Hepatocyte (in vitro differentiated cells): ENCODE measurements at regions not wholly inside any gene's neighbourhood (a gene's known extent, or its start where the extent isn't known, plus 50 kb on each side); places are given as distances from the start of the nearest gene placed in this dataset.

Experiments
- DNase-seq: peaks from one replicate; pipeline ENCODE4 v3.0.0-alpha.2; 2016; ENCODE audit warnings: low spot score
- H2AFZ ChIP-seq: fragments of 200-600 bp; sonication (generic); 2 replicates; pipeline ENCODE4 v1.6.0; 2016; ENCODE audit warnings: antibody characterized with exemption, mild to moderate bottlenecking
- H3K27ac ChIP-seq: fragments of 200-600 bp; sonication (generic); 2 replicates; pipeline ENCODE4 v1.5.1; 2016; ENCODE audit warnings: mild to moderate bottlenecking
- H3K27me3 ChIP-seq: fragments of 200-600 bp; sonication (generic); 2 replicates; pipeline ENCODE4 v1.6.1; 2016
- H3K36me3 ChIP-seq: fragments of 200-600 bp; sonication (generic); replicated peaks from 2 replicates; pipeline ENCODE4 v1.5.1; 2016; ENCODE audit warnings: low read depth; ENCODE audit not compliant: insufficient read depth
- H3K4me1 ChIP-seq: fragments of 200-600 bp; sonication (generic); 2 replicates; pipeline ENCODE4 v1.5.1; 2016; ENCODE audit warnings: mild to moderate bottlenecking, moderate library complexity; ENCODE audit not compliant: insufficient read depth
- H3K4me2 ChIP-seq: fragments of 200-600 bp; sonication (generic); 2 replicates; pipeline ENCODE4 v1.6.0; 2016
- H3K4me3 ChIP-seq: fragments of 200-600 bp; sonication (generic); 2 replicates; pipeline ENCODE4 v1.5.1; 2016; ENCODE audit warnings: mild to moderate bottlenecking
- H3K79me2 ChIP-seq: fragments of 200-600 bp; sonication (generic); 2 replicates; pipeline ENCODE4 v1.6.0; 2017; ENCODE audit warnings: mild to moderate bottlenecking
- H3K9me2 ChIP-seq: fragments of 200-600 bp; sonication (generic); replicated peaks from 2 replicates; pipeline ENCODE4 v1.6.0; 2017; ENCODE audit warnings: mild to moderate bottlenecking; ENCODE audit not compliant: insufficient read depth
- H3K9me3 ChIP-seq: fragments of 200-600 bp; sonication (generic); 2 replicates; pipeline ENCODE4 v1.5.1; 2016; ENCODE audit warnings: low read depth, mild to moderate bottlenecking
- H4K20me1 ChIP-seq: fragments of 200-600 bp; sonication (generic); 2 replicates; pipeline ENCODE4 v1.6.0; 2016; ENCODE audit warnings: mild to moderate bottlenecking; ENCODE audit not compliant: insufficient read depth, poor library complexity, severe bottlenecking
- EZH2 ChIP-seq: fragments of 200-600 bp; sonication (generic); IDR thresholded peaks from 2 replicates; pipeline ENCODE4 v1.6.1; 2016; ENCODE audit warnings: antibody characterized with exemption, mild to moderate bottlenecking, borderline replicate concordance
- EZH2phosphoT487 ChIP-seq: fragments of 200-600 bp; sonication (generic); IDR thresholded peaks from one replicate; pipeline ENCODE4 v1.6.1; 2018; ENCODE audit warnings: antibody characterized with exemption, mild to moderate bottlenecking, low read depth, moderate library complexity; ENCODE audit not compliant: unreplicated experiment, severe bottlenecking
- WGBS: methylation state at CpG from one replicate; pipeline ENCODE4 v1.1.6; 2016; ENCODE audit warnings: low lambda C conversion rate; ENCODE audit errors: missing lambda C conversion rate; 5-methylcytosine and 5-hydroxymethylcytosine counted together
- TF ChIP-seq, protein P1 (sequence below): fragments of 200-600 bp; sonication (generic); IDR thresholded peaks from 2 replicates; pipeline ENCODE4 v1.5.1; 2016; ENCODE audit warnings: antibody characterized with exemption, mild to moderate bottlenecking; ENCODE audit not compliant: poor library complexity

DNA sequence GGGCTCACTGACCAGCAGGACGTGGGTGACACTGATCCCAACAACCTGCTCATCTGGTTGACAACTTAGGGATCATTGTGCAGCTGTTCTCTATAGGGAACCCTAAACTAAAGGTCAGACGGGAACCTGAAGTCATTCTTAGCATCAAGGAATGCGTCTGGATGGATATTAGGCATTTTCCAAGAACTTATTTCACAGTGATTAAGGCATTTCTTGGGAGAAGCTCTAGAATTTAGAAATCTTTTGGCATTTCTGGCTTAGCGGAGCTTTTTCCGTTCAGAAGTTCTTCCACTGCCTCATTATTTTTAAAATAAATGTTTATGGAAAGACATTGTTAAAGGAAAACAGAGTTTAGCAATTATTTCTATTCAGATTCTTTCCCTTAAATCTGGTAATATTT is 303.3 kb upstream of the IGFBP3 start:
- no peak overlapping the region for H3K27ac ChIP-seq
- no peaks in the 10 kb centered on the region for H3K79me2 ChIP-seq
- H3K9me2 ChIP-seq, result no peaks in the 10 kb centered on the region
- DNase-seq, result no peak
- no peak overlapping the region for H2AFZ ChIP-seq
- no peaks in the 10 kb centered on the region for H3K9me3 ChIP-seq
- no peaks in the 10 kb centered on the region for H3K27me3 ChIP-seq
- H3K4me2 ChIP-seq, result no peak overlapping the region
- 71% methylated on average over 5 of the region's 5 CpGs for WGBS
- TF ChIP-seq EZH2, result no peak
- TF ChIP-seq, protein P1, sequence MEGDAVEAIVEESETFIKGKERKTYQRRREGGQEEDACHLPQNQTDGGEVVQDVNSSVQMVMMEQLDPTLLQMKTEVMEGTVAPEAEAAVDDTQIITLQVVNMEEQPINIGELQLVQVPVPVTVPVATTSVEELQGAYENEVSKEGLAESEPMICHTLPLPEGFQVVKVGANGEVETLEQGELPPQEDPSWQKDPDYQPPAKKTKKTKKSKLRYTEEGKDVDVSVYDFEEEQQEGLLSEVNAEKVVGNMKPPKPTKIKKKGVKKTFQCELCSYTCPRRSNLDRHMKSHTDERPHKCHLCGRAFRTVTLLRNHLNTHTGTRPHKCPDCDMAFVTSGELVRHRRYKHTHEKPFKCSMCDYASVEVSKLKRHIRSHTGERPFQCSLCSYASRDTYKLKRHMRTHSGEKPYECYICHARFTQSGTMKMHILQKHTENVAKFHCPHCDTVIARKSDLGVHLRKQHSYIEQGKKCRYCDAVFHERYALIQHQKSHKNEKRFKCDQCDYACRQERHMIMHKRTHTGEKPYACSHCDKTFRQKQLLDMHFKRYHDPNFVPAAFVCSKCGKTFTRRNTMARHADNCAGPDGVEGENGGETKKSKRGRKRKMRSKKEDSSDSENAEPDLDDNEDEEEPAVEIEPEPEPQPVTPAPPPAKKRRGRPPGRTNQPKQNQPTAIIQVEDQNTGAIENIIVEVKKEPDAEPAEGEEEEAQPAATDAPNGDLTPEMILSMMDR, result no peak
- no peak for TF ChIP-seq EZH2phosphoT487
- H3K36me3 ChIP-seq, result no peaks in the 10 kb centered on the region
- H3K4me3 ChIP-seq, result no peak overlapping the region
- H3K4me1 ChIP-seq, result no peaks in the 10 kb centered on the region
- H4K20me1 ChIP-seq, result no peaks in the 10 kb centered on the region

GRCh38 chr7:46220066-46220630 is 299.1 kb upstream of the IGFBP3 start:
- TF ChIP-seq, protein P1, result no peak
- no peak for TF ChIP-seq EZH2phosphoT487
- TF ChIP-seq EZH2, result no peak
- H3K36me3 ChIP-seq, result no peaks in the 10 kb centered on the region
- no peak overlapping the region for H3K4me3 ChIP-seq
- no peaks in the 10 kb centered on the region for H3K79me2 ChIP-seq
- H3K4me1 ChIP-seq, result no peaks in the 10 kb centered on the region
- DNase-seq, result peak; percentile 64
- H3K27me3 ChIP-seq, result no peaks in the 10 kb centered on the region
- H3K27ac ChIP-seq, result peak overlapping the region; percentile 63
- no peaks in the 10 kb centered on the region for H4K20me1 ChIP-seq
- no peaks in the 10 kb centered on the region for H3K9me2 ChIP-seq
- H2AFZ ChIP-seq, result no peak overlapping the region
- 64% methylated on average over 7 of the region's 7 CpGs for WGBS
- H3K4me2 ChIP-seq, result no peak overlapping the region
- no peaks in the 10 kb centered on the region for H3K9me3 ChIP-seq

GRCh38 chr7:46218461-46219200 is 297.6 kb upstream of the IGFBP3 start:
- 91% methylated on average over 9 of the region's 9 CpGs for WGBS
- H3K79me2 ChIP-seq, result no peaks in the 10 kb centered on the region
- H3K27ac ChIP-seq, result no peak overlapping the region
- H3K4me3 ChIP-seq, result no peak overlapping the region
- H3K27me3 ChIP-seq, result no peaks in the 10 kb centered on the region
- no peaks in the 10 kb centered on the region for H3K4me1 ChIP-seq
- no peaks in the 10 kb centered on the region for H4K20me1 ChIP-seq
- DNase-seq, result no peak
- no peaks in the 10 kb centered on the region for H3K9me2 ChIP-seq
- no peak overlapping the region for H3K4me2 ChIP-seq
- H3K9me3 ChIP-seq, result no peaks in the 10 kb centered on the region
- H2AFZ ChIP-seq, result no peak overlapping the region
- no peaks in the 10 kb centered on the region for H3K36me3 ChIP-seq
- TF ChIP-seq EZH2phosphoT487 (no peak), EZH2 (no peak)

DNA sequence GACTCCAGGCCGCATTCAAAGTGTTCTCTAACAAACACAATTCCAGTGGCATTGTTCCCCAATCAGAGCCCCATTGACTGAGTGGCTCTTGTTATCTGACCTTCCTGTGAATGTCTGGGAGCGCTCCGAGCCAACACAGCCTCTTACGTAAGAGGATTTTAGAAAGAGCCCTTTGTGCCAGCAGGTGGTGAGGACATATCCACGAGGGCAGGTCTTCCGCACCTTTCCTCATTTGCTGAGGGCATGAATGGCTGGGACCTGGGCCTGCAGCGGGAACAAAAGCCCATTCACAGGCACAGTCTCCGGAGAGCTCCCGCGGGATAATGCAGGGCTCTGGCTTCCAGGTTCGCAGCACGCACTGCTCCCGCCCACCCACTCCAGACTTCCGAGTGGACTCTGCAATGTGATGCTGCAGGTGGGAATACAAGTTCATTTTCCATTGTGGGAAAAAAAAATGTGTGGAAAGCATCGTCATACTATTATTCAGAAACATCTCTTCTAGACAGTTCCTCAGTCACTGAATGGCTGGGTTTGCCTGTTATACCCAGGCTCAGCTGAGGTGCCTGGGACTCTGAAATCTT is 295.0 kb upstream of the IGFBP3 start:
- H3K27ac ChIP-seq, result no peak overlapping the region
- no peak overlapping the region for H3K4me2 ChIP-seq
- H4K20me1 ChIP-seq, result no peaks in the 10 kb centered on the region
- TF ChIP-seq, protein P1, result no peak
- TF ChIP-seq EZH2phosphoT487 (no peak), EZH2 (no peak)
- no peaks in the 10 kb centered on the region for H3K4me1 ChIP-seq
- peak; percentile 34 for DNase-seq
- H2AFZ ChIP-seq, result no peak overlapping the region
- 68% methylated on average over 15 of the region's 15 CpGs for WGBS
- H3K9me2 ChIP-seq, result no peaks in the 10 kb centered on the region
- H3K27me3 ChIP-seq, result no peaks in the 10 kb centered on the region
- no peaks in the 10 kb centered on the region for H3K79me2 ChIP-seq
- no peaks in the 10 kb centered on the region for H3K9me3 ChIP-seq
- no peak overlapping the region for H3K4me3 ChIP-seq
- H3K36me3 ChIP-seq, result no peaks in the 10 kb centered on the region
